Keratinocyte (primary cell): ENCODE measurements at regions not wholly inside any gene's neighbourhood (a gene's known extent, or its start where the extent isn't known, plus 50 kb on each side); places are given as distances from the start of the nearest gene placed in this dataset.

Experiments
- DNase-seq: peaks from one replicate; pipeline ENCODE4 v3.0.0-alpha.2; 2011; ENCODE audit warnings: low read depth, missing footprints, low spot score
- FAIRE-seq: peaks from 2 replicates; lab custom pipeline; 2011; peaks lifted over from hg19 to GRCh38; lab: Jason Lieb, UNC
- H2AFZ ChIP-seq: 2 replicates; pipeline ENCODE4 v1.6.0; 2012; ENCODE audit warnings: low read length, control low read depth, inconsistent platforms; ENCODE audit not compliant: control insufficient read depth
- H3K27ac ChIP-seq: 2 replicates; pipeline ENCODE4 v1.5.1; 2011; ENCODE audit warnings: low read length; ENCODE audit not compliant: control insufficient read depth, insufficient read depth
- H3K27me3 ChIP-seq: 3 replicates; pipeline ENCODE4 v1.6.0; 2011; ENCODE audit warnings: low read length; ENCODE audit not compliant: control insufficient read depth, insufficient read depth; ENCODE audit errors: extremely low read depth
- H3K36me3 ChIP-seq, 2 experiments: 2 replicates in 1 of 2; 3 replicates in 1 of 2; pipeline ENCODE4 v1.5.1; 2011; ENCODE audit warnings: low read length in 2 of 2, mild to moderate bottlenecking in 1 of 2; ENCODE audit not compliant: control insufficient read depth in 2 of 2, insufficient read depth in 2 of 2; ENCODE audit errors: extremely low read depth in 1 of 2
- H3K4me1 ChIP-seq: 3 replicates; pipeline ENCODE4 v1.5.1; 2011; ENCODE audit warnings: low read length; ENCODE audit not compliant: control insufficient read depth, insufficient read depth; ENCODE audit errors: extremely low read depth
- H3K4me2 ChIP-seq: 3 replicates; pipeline ENCODE4 v1.6.0; 2011; ENCODE audit warnings: low read depth, low read length; ENCODE audit not compliant: control insufficient read depth, insufficient read depth; ENCODE audit errors: extremely low read depth
- H3K4me3 ChIP-seq, 3 experiments: fragments of 200-600 bp in 1 of 3; sonication (generic) in 1 of 3; 2 replicates in 2 of 3; 3 replicates in 1 of 3; pipeline ENCODE4 v1.5.1; 2011 to 2016; ENCODE audit warnings: low read length in 3 of 3, mild to moderate bottlenecking in 3 of 3, control low read depth in 2 of 3, inconsistent platforms in 1 of 3, low read depth in 1 of 3, mixed read lengths in 1 of 3, mixed run types in 1 of 3, moderate library complexity in 1 of 3; ENCODE audit not compliant: control insufficient read depth in 2 of 3, insufficient read depth in 2 of 3; ENCODE audit errors: extremely low read depth in 1 of 3
- H3K79me2 ChIP-seq: 2 replicates; pipeline ENCODE4 v1.6.0; 2012; ENCODE audit warnings: low read length; ENCODE audit not compliant: control insufficient read depth, insufficient read depth
- H3K9ac ChIP-seq: 3 replicates; pipeline ENCODE4 v1.6.0; 2011; ENCODE audit warnings: low read length; ENCODE audit not compliant: control insufficient read depth, insufficient read depth; ENCODE audit errors: extremely low read depth
- H3K9me1 ChIP-seq: 3 replicates; pipeline ENCODE4 v1.6.0; 2011; ENCODE audit warnings: low read length; ENCODE audit not compliant: control insufficient read depth, insufficient read depth; ENCODE audit errors: extremely low read depth
- H3K9me3 ChIP-seq: 2 replicates; pipeline ENCODE4 v1.5.1; 2012; ENCODE audit warnings: low read depth, low read length; ENCODE audit not compliant: control insufficient read depth
- H4K20me1 ChIP-seq: 3 replicates; pipeline ENCODE4 v1.6.0; 2011; ENCODE audit warnings: low read length; ENCODE audit not compliant: control insufficient read depth, insufficient read depth; ENCODE audit errors: extremely low read depth
- EZH2 ChIP-seq: IDR thresholded peaks from one replicate; pipeline ENCODE4 v1.6.1; 2012; ENCODE audit warnings: inconsistent platforms, mild to moderate bottlenecking, low read length, moderate library complexity
- dilution Hi-C: fragments of 300-500 bp; cut with MboI; formaldehyde crosslinking; loops from one replicate; pipeline ENCODE4 v1.7.0; 2020; ENCODE audit warnings: low sequenced_read_pairs; ENCODE audit not compliant: extremely low pct_ligation_motif_present
- TF ChIP-seq, protein P1 (sequence below), 3 experiments: IDR thresholded peaks in 1 of 3; conservative IDR thresholded peaks in 1 of 3; optimal IDR thresholded peaks in 1 of 3; 2 replicates in 2 of 3; 3 replicates in 1 of 3; pipeline versions ENCODE3 to v1.5.1; 2011; ENCODE audit warnings: low read length in 3 of 3, mild to moderate bottlenecking in 3 of 3, moderate library complexity in 2 of 3, control low read depth in 1 of 3, inconsistent platforms in 1 of 3; ENCODE audit not compliant: insufficient read depth in 2 of 3; ENCODE audit errors: extremely low read depth in 1 of 3

DNA sequence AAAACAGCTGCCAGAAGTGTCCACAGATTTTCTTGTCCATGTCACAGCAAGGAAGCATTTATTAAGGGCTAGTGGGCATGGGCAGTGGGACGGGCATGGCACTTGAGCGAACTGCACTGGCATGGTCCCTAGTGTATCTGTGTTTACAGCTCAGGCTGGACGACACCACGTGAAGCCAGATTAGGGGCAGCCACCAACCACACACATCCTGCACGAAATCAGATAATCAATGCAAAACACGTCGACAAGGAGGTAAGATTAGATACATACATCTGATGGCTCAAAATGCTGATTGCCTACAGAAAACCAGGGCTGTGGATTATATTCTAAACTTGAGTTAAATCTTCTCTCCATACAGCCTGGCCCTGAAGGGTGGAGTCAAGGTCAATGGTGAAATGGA lies 103.8 kb upstream of the ATP6AP2 start:
- Histone ChIP-seq H3K4me2 (no peak overlapping the region), H4K20me1 (no peaks in the 10 kb centered on the region), H3K4me1 (peaks cover 6% of the 10 kb centered on the region), H3K4me3 (no peak overlapping the region), H3K9ac (no peak overlapping the region), H3K27ac (no peak overlapping the region), H3K27me3 (no peaks in the 10 kb centered on the region), H3K9me3 (no peaks in the 10 kb centered on the region), H3K79me2 (no peaks in the 10 kb centered on the region), H3K9me1 (no peaks in the 10 kb centered on the region), H3K36me3 (no peaks in the 10 kb centered on the region), H2AFZ (no peak overlapping the region)
- dilution Hi-C loops: no loop called here
- FAIRE-seq: no peak
- TF ChIP-seq, protein P1, sequence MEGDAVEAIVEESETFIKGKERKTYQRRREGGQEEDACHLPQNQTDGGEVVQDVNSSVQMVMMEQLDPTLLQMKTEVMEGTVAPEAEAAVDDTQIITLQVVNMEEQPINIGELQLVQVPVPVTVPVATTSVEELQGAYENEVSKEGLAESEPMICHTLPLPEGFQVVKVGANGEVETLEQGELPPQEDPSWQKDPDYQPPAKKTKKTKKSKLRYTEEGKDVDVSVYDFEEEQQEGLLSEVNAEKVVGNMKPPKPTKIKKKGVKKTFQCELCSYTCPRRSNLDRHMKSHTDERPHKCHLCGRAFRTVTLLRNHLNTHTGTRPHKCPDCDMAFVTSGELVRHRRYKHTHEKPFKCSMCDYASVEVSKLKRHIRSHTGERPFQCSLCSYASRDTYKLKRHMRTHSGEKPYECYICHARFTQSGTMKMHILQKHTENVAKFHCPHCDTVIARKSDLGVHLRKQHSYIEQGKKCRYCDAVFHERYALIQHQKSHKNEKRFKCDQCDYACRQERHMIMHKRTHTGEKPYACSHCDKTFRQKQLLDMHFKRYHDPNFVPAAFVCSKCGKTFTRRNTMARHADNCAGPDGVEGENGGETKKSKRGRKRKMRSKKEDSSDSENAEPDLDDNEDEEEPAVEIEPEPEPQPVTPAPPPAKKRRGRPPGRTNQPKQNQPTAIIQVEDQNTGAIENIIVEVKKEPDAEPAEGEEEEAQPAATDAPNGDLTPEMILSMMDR (optimal IDR thresholded peaks at IDR 0.05 in 1 of 3, IDR thresholded peaks at IDR 0.05 in 1 of 3, conservative IDR thresholded peaks at IDR 0.05 in 1 of 3; ENCODE audit: extremely low read depth in 1 of 3, insufficient read depth in 2 of 3, low read length in 3 of 3): no peak
- no peak for TF ChIP-seq EZH2
- DNase-seq: no peak

DNA sequence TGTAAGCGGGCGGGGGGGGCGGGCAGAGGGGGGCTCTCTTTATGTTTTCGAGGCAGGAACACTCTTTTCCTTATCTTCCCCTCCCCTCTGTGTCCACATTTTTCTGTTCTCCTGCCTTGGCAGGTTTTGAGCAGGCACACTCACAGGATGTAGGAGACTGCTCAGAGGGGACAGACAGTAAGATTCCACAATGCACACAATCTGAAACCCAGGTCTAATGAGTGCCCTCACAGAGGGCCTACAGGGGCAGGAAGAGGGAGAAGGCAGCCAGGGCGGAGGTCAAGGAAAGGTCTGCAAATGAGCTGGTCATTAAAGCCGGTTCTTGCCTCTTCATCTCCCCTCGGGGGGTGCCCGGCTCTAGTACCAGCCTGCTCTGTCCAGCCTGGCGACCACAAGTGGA lies 106.1 kb upstream of the ATP6AP2 start:
- Histone ChIP-seq H3K4me1 (peaks cover 6% of the 10 kb centered on the region), H3K27me3 (no peaks in the 10 kb centered on the region), H3K4me3 (no peak overlapping the region), H3K27ac (no peak overlapping the region), H3K36me3 (no peaks in the 10 kb centered on the region), H3K9me3 (no peaks in the 10 kb centered on the region), H3K4me2 (no peak overlapping the region), H3K9ac (no peak overlapping the region), H4K20me1 (no peaks in the 10 kb centered on the region), H3K9me1 (no peaks in the 10 kb centered on the region), H3K79me2 (no peaks in the 10 kb centered on the region), H2AFZ (no peak overlapping the region)
- dilution Hi-C loops: no loop called here
- DNase-seq (no peak), FAIRE-seq (no peak)
- TF ChIP-seq, protein P1 (optimal IDR thresholded peaks at IDR 0.05 in 1 of 3, IDR thresholded peaks at IDR 0.05 in 1 of 3, conservative IDR thresholded peaks at IDR 0.05 in 1 of 3; ENCODE audit: extremely low read depth in 1 of 3, insufficient read depth in 2 of 3, low read length in 3 of 3): no peak
- no peak for TF ChIP-seq EZH2
